A549 (cell line): ENCODE measurements at regions not wholly inside any gene's neighbourhood (a gene's known extent, or its start where the extent isn't known, plus 50 kb on each side); places are given as distances from the start of the nearest gene placed in this dataset.

Source experiments
- MAX ChIP-seq: IDR thresholded peaks from 2 replicates; pipeline ENCODE4 v1.6.1; 2012
- TF ChIP-seq, protein P1 (sequence below): fragments of >200 bp; sonication (Bioruptor Twin); formaldehyde crosslinking; IDR thresholded peaks from 3 replicates; pipeline ENCODE4 v1.5.1; 2016

- TF ChIP-seq, protein P1, sequence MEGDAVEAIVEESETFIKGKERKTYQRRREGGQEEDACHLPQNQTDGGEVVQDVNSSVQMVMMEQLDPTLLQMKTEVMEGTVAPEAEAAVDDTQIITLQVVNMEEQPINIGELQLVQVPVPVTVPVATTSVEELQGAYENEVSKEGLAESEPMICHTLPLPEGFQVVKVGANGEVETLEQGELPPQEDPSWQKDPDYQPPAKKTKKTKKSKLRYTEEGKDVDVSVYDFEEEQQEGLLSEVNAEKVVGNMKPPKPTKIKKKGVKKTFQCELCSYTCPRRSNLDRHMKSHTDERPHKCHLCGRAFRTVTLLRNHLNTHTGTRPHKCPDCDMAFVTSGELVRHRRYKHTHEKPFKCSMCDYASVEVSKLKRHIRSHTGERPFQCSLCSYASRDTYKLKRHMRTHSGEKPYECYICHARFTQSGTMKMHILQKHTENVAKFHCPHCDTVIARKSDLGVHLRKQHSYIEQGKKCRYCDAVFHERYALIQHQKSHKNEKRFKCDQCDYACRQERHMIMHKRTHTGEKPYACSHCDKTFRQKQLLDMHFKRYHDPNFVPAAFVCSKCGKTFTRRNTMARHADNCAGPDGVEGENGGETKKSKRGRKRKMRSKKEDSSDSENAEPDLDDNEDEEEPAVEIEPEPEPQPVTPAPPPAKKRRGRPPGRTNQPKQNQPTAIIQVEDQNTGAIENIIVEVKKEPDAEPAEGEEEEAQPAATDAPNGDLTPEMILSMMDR, result no peak
- no peak for TF ChIP-seq MAX
Measured at GRCh38 chr6:54654381-54654780, 192.2 kb upstream of the FAM83B start.
